T-helper 1 cell (primary cell): ENCODE measurements at regions not wholly inside any gene's neighbourhood (a gene's known extent, or its start where the extent isn't known, plus 50 kb on each side); places are given as distances from the start of the nearest gene placed in this dataset.

Experiments
- DNase-seq, 5 donors: peaks; one replicate each; pipeline ENCODE4 v3.0.0-alpha.2; 2012 to 2020

- no peak for DNase-seq
Observed at GRCh38 chrX:98637451-98637850, 1753.7 kb downstream of the RPA4 start.

- DNase-seq: no peak
Observed at GRCh38 chrX:98646351-98646750, 1762.6 kb downstream of the RPA4 start.

- DNase-seq: no peak
Observed at GRCh38 chrX:98654565-98654964, 1755.5 kb downstream of the PCDH19 start.
